ENCODE measurements at regions not wholly inside any gene's neighbourhood (a gene's known extent, or its start where the extent isn't known, plus 50 kb on each side); places are given as distances from the start of the nearest gene placed in this dataset.

DNA sequence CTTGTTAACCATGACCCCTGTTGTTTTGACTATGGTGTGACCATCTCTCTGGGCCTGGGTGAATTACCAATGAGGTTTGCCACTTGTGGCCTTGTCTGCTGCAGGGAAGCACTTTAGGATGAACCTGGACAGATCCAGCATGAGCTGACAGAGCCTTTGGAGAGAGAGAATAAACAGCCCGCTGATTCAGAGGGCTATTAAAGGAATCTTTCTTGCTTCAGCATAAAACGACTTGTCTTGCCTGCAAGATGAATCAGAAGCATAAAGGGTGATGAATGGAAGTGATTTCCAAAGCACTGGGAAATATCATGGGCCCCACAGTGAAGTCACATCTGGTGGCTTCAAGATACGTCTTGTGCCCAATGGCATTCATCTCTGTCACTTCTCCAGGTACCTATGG lies 69.0 kb upstream of the WSCD2 start:
- no peak overlapping the region for H3K4me3 ChIP-seq (ENCODE audit: low read depth, low read length)

DNA sequence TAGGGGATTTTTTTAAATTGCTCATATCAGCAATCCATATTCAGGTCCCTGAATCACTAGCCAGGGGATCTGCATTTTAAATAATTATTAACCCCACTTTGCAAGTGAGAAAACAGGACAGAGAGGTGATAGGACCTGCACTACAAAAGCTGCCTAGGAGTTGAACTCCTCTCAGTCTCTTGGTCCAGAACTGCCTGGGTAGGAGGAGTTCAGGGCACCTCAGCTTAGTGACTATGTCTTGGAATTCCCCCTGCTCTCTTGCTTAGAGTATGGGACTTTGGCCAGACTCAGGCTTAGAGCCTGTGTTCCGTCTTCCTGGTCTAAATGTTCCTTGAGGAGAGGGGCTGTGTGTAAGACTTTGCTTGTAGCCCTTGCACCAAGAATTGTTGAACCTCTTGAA lies 68.2 kb upstream of the WSCD2 start:
- TF ChIP-seq, protein P1, sequence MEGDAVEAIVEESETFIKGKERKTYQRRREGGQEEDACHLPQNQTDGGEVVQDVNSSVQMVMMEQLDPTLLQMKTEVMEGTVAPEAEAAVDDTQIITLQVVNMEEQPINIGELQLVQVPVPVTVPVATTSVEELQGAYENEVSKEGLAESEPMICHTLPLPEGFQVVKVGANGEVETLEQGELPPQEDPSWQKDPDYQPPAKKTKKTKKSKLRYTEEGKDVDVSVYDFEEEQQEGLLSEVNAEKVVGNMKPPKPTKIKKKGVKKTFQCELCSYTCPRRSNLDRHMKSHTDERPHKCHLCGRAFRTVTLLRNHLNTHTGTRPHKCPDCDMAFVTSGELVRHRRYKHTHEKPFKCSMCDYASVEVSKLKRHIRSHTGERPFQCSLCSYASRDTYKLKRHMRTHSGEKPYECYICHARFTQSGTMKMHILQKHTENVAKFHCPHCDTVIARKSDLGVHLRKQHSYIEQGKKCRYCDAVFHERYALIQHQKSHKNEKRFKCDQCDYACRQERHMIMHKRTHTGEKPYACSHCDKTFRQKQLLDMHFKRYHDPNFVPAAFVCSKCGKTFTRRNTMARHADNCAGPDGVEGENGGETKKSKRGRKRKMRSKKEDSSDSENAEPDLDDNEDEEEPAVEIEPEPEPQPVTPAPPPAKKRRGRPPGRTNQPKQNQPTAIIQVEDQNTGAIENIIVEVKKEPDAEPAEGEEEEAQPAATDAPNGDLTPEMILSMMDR (IDR thresholded peaks at IDR 0.05; ENCODE audit: control insufficient read depth, extremely low read depth, insufficient read depth), result no peak
- no peak for DNase-seq (ENCODE audit: low read depth)
- no peak overlapping the region for H3K4me3 ChIP-seq (ENCODE audit: low read depth, low read length)

More for the DNA sequence above, 69.0 kb upstream of the WSCD2 start:
- TF ChIP-seq, protein P1 (IDR thresholded peaks at IDR 0.05; ENCODE audit: control insufficient read depth, extremely low read depth, insufficient read depth), result no peak
- no peak for DNase-seq (ENCODE audit: low read depth)

DNA sequence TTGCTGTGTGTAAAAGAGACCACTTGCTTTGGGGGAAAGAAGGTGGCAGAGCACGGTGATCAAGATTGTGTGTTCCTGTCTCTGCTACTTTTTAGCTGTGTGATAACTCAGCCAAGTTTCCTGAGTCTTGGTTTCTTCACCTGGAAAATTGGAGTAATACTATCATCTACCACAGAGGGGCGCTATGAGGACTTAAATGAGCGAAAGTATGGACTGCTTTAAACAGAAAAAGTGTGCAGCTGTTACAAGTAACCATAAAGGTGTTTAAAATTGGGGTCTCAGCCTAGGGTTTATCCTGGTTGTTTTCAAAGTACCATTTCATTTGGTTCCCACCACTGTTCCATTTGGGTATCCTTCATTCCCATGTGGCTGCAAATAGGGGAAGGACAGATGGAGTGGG lies 65.9 kb upstream of the WSCD2 start:
- DNase-seq (ENCODE audit: low read depth), result no peak
- TF ChIP-seq, protein P1 (IDR thresholded peaks at IDR 0.05; ENCODE audit: control insufficient read depth, extremely low read depth, insufficient read depth), result peak; percentile 36

DNA sequence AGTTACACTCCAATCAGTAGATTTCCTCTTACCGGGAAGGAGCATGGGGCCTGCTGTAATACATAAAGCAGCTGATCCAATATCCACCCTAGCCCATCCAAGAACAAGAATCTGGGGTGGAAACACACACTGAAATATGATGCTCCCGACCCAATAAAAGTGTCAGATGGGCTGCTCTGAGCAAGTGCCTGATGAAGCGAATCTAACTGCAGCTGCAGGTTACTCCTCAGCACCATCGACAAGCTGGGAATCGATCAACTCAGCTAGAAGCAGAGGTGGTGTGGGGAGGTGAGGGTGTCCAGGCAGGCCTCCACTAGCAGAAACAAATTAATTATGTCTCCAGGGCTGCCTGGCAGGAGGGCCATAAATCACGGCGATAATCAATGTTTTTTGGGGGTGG lies 64.0 kb upstream of the WSCD2 start:
- H3K4me3 ChIP-seq (ENCODE audit: low read depth, low read length), result no peak overlapping the region
- TF ChIP-seq, protein P1 (IDR thresholded peaks at IDR 0.05; ENCODE audit: control insufficient read depth, extremely low read depth, insufficient read depth), result no peak
- no peak for DNase-seq (ENCODE audit: low read depth)

More for the DNA sequence above, 65.9 kb upstream of the WSCD2 start:
- no peak overlapping the region for H3K4me3 ChIP-seq (ENCODE audit: low read depth, low read length)

DNA sequence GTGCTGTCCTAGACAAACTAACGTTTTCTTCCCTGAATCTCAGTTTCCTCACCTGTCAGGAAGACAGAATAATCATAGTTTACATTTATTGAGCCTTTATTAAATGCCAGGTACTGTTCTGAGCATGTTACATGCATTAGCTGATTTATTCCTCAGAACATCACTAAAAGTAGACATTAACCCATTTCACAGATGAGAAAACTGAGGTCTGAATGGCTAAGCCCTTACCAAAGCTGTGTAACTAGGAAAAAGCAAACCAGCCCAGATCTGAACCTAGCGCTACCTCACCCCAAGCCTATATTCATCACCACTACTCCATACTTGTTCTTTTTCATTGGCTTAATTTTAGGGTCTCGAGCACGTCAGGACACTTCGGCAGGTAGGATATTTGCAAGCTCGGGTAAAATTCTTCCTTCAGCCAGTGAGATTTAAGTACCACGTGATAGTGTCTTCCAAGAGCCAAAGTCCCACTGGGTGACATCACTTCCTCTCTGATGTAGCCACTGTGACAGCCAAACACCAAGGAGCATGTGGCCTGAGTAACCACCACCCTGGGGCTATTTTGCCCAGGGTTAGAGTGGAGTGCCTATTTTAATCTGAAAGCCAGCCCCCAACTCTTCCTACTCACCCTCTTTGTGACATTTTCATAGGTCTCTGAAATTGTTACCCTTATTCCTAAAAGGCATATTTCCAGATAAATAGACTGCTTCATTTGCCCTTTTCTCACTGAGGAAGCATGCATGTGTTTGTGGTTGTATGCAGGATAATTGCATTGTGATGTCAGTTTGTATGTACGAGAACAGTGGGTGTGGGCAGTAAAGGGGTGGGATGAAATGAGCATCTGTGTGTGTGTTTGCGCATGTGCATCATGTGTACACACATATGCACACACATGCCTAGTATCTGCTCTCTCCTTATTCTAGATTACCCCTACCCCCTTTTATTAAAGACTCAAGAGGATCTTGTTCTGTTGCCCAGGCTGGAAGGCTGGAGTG lies 62.2 kb upstream of the WSCD2 start:
- DNase-seq (ENCODE audit: low read depth), result no peak
- H3K4me3 ChIP-seq (ENCODE audit: low read depth, low read length), result no peak overlapping the region
- TF ChIP-seq, protein P1 (IDR thresholded peaks at IDR 0.05; ENCODE audit: control insufficient read depth, extremely low read depth, insufficient read depth), result no peak

DNA sequence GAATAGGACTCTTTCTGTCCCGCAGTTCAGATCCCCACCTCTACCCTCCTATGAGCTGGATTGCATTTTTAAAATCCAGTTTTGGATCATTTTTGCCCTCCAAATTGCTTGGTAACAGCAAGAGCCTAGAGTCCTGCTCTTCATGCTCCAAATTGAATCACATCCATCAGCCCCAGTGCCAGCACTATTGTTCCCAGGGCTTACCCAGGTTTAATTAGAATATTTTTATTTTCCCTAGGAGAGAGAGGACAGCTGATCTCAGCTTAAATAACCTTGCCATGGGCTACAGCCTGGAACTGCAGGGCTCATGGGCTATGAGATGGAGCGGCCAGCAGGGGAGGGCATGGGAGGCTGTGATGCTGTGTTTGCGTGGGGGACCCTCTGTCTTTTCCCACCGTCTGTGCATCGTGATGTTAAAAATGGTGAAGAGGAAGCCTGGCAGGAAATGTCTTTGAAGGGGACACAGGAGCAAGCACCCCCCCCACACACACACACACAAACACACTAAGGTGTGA lies 59.4 kb upstream of the WSCD2 start:
- H3K4me3 ChIP-seq (ENCODE audit: low read depth, low read length), result no peak overlapping the region
- TF ChIP-seq, protein P1 (IDR thresholded peaks at IDR 0.05; ENCODE audit: control insufficient read depth, extremely low read depth, insufficient read depth), result no peak
- DNase-seq (ENCODE audit: low read depth), result no peak

Measured in LNCaP clone FGC (cell line).